Epithelial cell of esophagus (primary cell): ENCODE measurements at regions not wholly inside any gene's neighbourhood (a gene's known extent, or its start where the extent isn't known, plus 50 kb on each side); places are given as distances from the start of the nearest gene placed in this dataset.
"Not testable (repeated sequence)": the region's sequence is repeated elsewhere in the genome, so short reads cannot be mapped to it uniquely, and the experiment has no call there.

Experiments used
- DNase-seq: peaks from one replicate; pipeline ENCODE4 v3.0.0; 2010; ENCODE audit warnings: low read depth
- H3K4me3 ChIP-seq: 2 replicates; pipeline ENCODE4 v1.5.1; 2011; ENCODE audit warnings: mild to moderate bottlenecking, low read length, control low read depth
- CTCF ChIP-seq: IDR thresholded peaks from 2 replicates; pipeline ENCODE4 v1.5.1; 2011; ENCODE audit warnings: low read depth, mild to moderate bottlenecking, low read length, control low read depth, inconsistent platforms; ENCODE audit not compliant: insufficient read depth; ENCODE audit errors: missing control alignments

- DNase-seq = no peak
- no peak for TF ChIP-seq CTCF
- no peak overlapping the region for H3K4me3 ChIP-seq
Observed at GRCh38 chr9:105117234-105117633, 127.2 kb upstream of the SLC44A1 start.

- no peak overlapping the region for H3K4me3 ChIP-seq
- no peak for TF ChIP-seq CTCF
- DNase-seq = peak; percentile 63
Observed at GRCh38 chr9:105118636-105119035, 125.8 kb upstream of the SLC44A1 start.

- H3K4me3 ChIP-seq = no peak overlapping the region
- no peak for DNase-seq
- no peak for TF ChIP-seq CTCF
Observed at GRCh38 chr9:105119156-105119555, 125.3 kb upstream of the SLC44A1 start.

GRCh38 chr9:105121861-105122430 lies 122.5 kb upstream of the SLC44A1 start:
- TF ChIP-seq CTCF = no peak
- no peak overlapping the region for H3K4me3 ChIP-seq
- no peak for DNase-seq

- DNase-seq = peak; percentile 60
- H3K4me3 ChIP-seq = not testable (repeated sequence)
Observed at GRCh38 chr9:105124598-105124997, 119.9 kb upstream of the SLC44A1 start.

- no peak for DNase-seq
- no peak for TF ChIP-seq CTCF
- H3K4me3 ChIP-seq = no peak overlapping the region
Observed at GRCh38 chr9:105126226-105126625, 118.2 kb upstream of the SLC44A1 start.

- DNase-seq = peak; percentile 63
- no peak for TF ChIP-seq CTCF
- no peak overlapping the region for H3K4me3 ChIP-seq
Observed at GRCh38 chr9:105127863-105128220, 116.6 kb upstream of the SLC44A1 start.
